ENCODE measurements at regions not wholly inside any gene's neighbourhood (a gene's known extent, or its start where the extent isn't known, plus 50 kb on each side); places are given as distances from the start of the nearest gene placed in this dataset.

DNA sequence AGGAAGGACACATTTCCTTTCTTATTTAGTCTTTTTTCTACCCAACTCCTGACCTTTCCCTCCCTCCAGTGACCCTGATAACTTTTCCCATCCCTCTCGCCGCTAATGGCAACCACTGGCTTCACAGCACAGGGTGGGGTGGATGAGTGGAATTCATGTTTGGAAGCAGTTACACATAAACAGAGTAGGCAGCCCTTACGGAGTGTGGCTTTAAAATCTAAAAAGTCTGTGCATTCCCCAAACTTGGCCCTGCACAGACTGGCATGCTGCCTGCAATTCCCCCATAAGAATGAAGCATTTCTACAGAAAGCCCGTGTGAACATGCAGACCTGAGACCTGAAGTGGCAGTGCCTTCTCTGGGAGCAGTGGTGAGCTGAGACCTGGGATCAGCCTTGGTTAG, 196.7 kb upstream of the ADRA1D start:
- TF ChIP-seq, protein P1, sequence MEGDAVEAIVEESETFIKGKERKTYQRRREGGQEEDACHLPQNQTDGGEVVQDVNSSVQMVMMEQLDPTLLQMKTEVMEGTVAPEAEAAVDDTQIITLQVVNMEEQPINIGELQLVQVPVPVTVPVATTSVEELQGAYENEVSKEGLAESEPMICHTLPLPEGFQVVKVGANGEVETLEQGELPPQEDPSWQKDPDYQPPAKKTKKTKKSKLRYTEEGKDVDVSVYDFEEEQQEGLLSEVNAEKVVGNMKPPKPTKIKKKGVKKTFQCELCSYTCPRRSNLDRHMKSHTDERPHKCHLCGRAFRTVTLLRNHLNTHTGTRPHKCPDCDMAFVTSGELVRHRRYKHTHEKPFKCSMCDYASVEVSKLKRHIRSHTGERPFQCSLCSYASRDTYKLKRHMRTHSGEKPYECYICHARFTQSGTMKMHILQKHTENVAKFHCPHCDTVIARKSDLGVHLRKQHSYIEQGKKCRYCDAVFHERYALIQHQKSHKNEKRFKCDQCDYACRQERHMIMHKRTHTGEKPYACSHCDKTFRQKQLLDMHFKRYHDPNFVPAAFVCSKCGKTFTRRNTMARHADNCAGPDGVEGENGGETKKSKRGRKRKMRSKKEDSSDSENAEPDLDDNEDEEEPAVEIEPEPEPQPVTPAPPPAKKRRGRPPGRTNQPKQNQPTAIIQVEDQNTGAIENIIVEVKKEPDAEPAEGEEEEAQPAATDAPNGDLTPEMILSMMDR (IDR thresholded peaks at IDR 0.05 in 2 of 3, conservative IDR thresholded peaks at IDR 0.05 in 1 of 3; ENCODE audit: control insufficient read depth in 2 of 3, extremely low read depth in 1 of 3, insufficient read depth in 1 of 3, low read depth in 3 of 3, low read length in 3 of 3), result no peak
- TF ChIP-seq TCF7 (IDR thresholded peaks at IDR 0.05; ENCODE audit: borderline replicate concordance) (no peak), SPI1 (IDR thresholded peaks at IDR 0.05; ENCODE audit: borderline replicate concordance, insufficient read depth, low read depth, low read length) (no peak), NFIC (IDR thresholded peaks at IDR 0.05; ENCODE audit: low read depth, low read length) (no peak), JUND (IDR thresholded peaks at IDR 0.05; ENCODE audit: low read depth, low read length) (no peak), SMC3 (IDR thresholded peaks at IDR 0.05; ENCODE audit: borderline replicate concordance, low read length) (no peak), KAT2A (conservative IDR thresholded peaks at IDR 0.05; ENCODE audit: control insufficient read depth, low read depth, low read length) (no peak), POLR2AphosphoS2 (IDR thresholded peaks at IDR 0.05; ENCODE audit: low read depth, low read length) (no peak), POLR2A (IDR thresholded peaks at IDR 0.05; ENCODE audit: low read depth, low read length) (no peak), EZH2 (IDR thresholded peaks at IDR 0.05; ENCODE audit: borderline replicate concordance, control insufficient read depth, low read depth, low read length) (no peak), SRF (IDR thresholded peaks at IDR 0.05; ENCODE audit: low read depth in 2 of 2, low read length in 2 of 2) (no peak)

All from GM12878 (cell line).